SK-N-SH treated with all-trans-retinoic acid at 6 μM for 48 hours (cell line): ENCODE measurements at regions not wholly inside any gene's neighbourhood (a gene's known extent, or its start where the extent isn't known, plus 50 kb on each side); places are given as distances from the start of the nearest gene placed in this dataset.

ENCODE experiments used
- ATAC-seq: fragments of 200-7000 bp; cut with Tn5 transposase; 3 replicates; pipeline ENCODE4 v1.9.1; 2020; ENCODE audit warnings: mild to moderate bottlenecking, moderate library complexity
- BACH2 ChIP-seq: fragments of 250-450 bp; sonication (Bioruptor Pico); IDR thresholded peaks from 2 replicates; pipeline ENCODE4 v1.9.0; 2021; ENCODE audit warnings: mild to moderate bottlenecking, borderline replicate concordance
- CSDC2 ChIP-seq: fragments of 250-450 bp; sonication (Bioruptor Pico); IDR thresholded peaks from 2 replicates; pipeline ENCODE4 v1.5.0; 2020; ENCODE audit warnings: mild to moderate bottlenecking, moderate library complexity
- ESRRG ChIP-seq: fragments of 250-450 bp; sonication (Bioruptor Pico); IDR thresholded peaks from 2 replicates; pipeline ENCODE4 v1.6.1; 2021; ENCODE audit warnings: mild to moderate bottlenecking
- GLIS3 ChIP-seq: fragments of 250-450 bp; sonication (Bioruptor Pico); IDR thresholded peaks from 2 replicates; pipeline ENCODE4 v1.5.0; 2020; ENCODE audit warnings: mild to moderate bottlenecking, moderate library complexity
- ISL1 ChIP-seq: fragments of 250-450 bp; sonication (Bioruptor Pico); IDR thresholded peaks from 2 replicates; pipeline ENCODE4 v2.1.2; 2022; ENCODE audit warnings: mild to moderate bottlenecking, moderate library complexity
- OSR1 ChIP-seq: fragments of 250-450 bp; sonication (Bioruptor Pico); IDR thresholded peaks from 2 replicates; pipeline ENCODE4 v1.8.0; 2022; ENCODE audit warnings: moderate library complexity, mild to moderate bottlenecking, inconsistent platforms
- PPARA ChIP-seq: fragments of 250-450 bp; sonication (Bioruptor Pico); IDR thresholded peaks from 2 replicates; pipeline ENCODE4 v1.5.0; 2020; ENCODE audit warnings: mild to moderate bottlenecking, borderline replicate concordance
- RARB ChIP-seq: fragments of 250-450 bp; sonication (Bioruptor Pico); IDR thresholded peaks from 2 replicates; pipeline ENCODE4 v1.8.0; 2021; ENCODE audit warnings: mild to moderate bottlenecking, moderate library complexity
- SNAI2 ChIP-seq: fragments of 250-450 bp; sonication (Bioruptor Pico); IDR thresholded peaks from 2 replicates; pipeline ENCODE4 v1.5.0; 2020; ENCODE audit warnings: mild to moderate bottlenecking, moderate library complexity
- TCF4 ChIP-seq: fragments of 250-450 bp; sonication (Bioruptor Pico); IDR thresholded peaks from 2 replicates; pipeline ENCODE4 v1.8.0; 2021; ENCODE audit warnings: mild to moderate bottlenecking, moderate library complexity, borderline replicate concordance
- TOX ChIP-seq: fragments of 250-450 bp; sonication (Bioruptor Pico); IDR thresholded peaks from 2 replicates; pipeline ENCODE4 v1.8.0; 2021; ENCODE audit warnings: mild to moderate bottlenecking, moderate library complexity, borderline replicate concordance
- ZC3H10 ChIP-seq: fragments of 250-450 bp; sonication (Bioruptor Pico); IDR thresholded peaks from 2 replicates; pipeline ENCODE4 v1.5.1; 2021; ENCODE audit warnings: mild to moderate bottlenecking, moderate library complexity
- ZFP3 ChIP-seq: fragments of 250-450 bp; sonication (Bioruptor Pico); IDR thresholded peaks from 2 replicates; pipeline ENCODE4 v1.5.0; 2020; ENCODE audit warnings: mild to moderate bottlenecking, moderate library complexity
- ZNF565 ChIP-seq: fragments of 450-650 bp; formaldehyde crosslinking; conservative IDR thresholded peaks from 2 replicates; pipeline ENCODE4 v1.5.0; 2020; ENCODE audit warnings: low read depth, mild to moderate bottlenecking, moderate library complexity
- ZNF70 ChIP-seq: fragments of 450-650 bp; formaldehyde crosslinking; IDR thresholded peaks from 2 replicates; pipeline ENCODE4 v1.5.0; 2020; ENCODE audit warnings: mild to moderate bottlenecking, moderate library complexity
- ZNF8 ChIP-seq: fragments of 450-650 bp; formaldehyde crosslinking; IDR thresholded peaks from 2 replicates; pipeline ENCODE4 v1.5.0; 2020; ENCODE audit warnings: mild to moderate bottlenecking, moderate library complexity
- TF ChIP-seq, protein P1 (sequence below): fragments of 250-450 bp; sonication (Bioruptor Pico); IDR thresholded peaks from 2 replicates; pipeline ENCODE4 v1.5.1; 2021; ENCODE audit warnings: mild to moderate bottlenecking, moderate library complexity
- TF ChIP-seq, protein P2 (sequence below): fragments of 250-450 bp; sonication (Bioruptor Pico); IDR thresholded peaks from 2 replicates; pipeline ENCODE4 v1.5.1; 2020; ENCODE audit warnings: low read depth, mild to moderate bottlenecking, moderate library complexity
- TF ChIP-seq, protein P3 (sequence below): fragments of 250-450 bp; sonication (Bioruptor Pico); IDR thresholded peaks from 2 replicates; pipeline ENCODE4 v1.8.0; 2020; ENCODE audit warnings: mild to moderate bottlenecking, moderate library complexity, borderline replicate concordance
- TF ChIP-seq, protein P4 (sequence below): fragments of 250-450 bp; sonication (Bioruptor Pico); IDR thresholded peaks from 2 replicates; pipeline ENCODE4 v1.8.0; 2021; ENCODE audit warnings: low read depth, mild to moderate bottlenecking, moderate library complexity, borderline replicate concordance
- TF ChIP-seq, protein P5 (sequence below): fragments of 250-450 bp; sonication (Bioruptor Pico); IDR thresholded peaks from 2 replicates; pipeline ENCODE4 v1.5.0; 2020; ENCODE audit warnings: mild to moderate bottlenecking, moderate library complexity

DNA sequence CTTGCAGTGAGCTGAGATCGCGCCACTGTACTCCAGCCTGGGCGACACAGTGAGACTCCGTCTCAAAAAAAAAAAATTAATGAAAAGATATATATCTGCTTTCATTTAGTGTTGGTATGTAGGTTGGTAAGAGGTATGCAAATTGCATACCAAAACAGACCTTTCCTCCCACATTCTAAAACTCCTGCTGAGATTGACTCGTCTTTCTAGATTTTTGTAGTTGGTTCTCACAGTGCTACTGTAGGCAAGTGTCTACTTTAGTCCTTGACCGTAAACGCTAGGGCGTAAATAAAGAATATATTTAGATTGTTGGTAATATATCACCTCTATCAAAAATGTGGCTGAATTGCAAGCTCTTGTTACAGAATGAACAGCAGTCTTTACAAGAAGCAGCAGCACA is 445.9 kb downstream of the CHSY3 start:
- TF ChIP-seq ISL1 (CRISPR knock-in tag) (no peak), GLIS3 (CRISPR knock-in tag) (no peak), ZFP3 (no peak)
- no peak for ATAC-seq

DNA sequence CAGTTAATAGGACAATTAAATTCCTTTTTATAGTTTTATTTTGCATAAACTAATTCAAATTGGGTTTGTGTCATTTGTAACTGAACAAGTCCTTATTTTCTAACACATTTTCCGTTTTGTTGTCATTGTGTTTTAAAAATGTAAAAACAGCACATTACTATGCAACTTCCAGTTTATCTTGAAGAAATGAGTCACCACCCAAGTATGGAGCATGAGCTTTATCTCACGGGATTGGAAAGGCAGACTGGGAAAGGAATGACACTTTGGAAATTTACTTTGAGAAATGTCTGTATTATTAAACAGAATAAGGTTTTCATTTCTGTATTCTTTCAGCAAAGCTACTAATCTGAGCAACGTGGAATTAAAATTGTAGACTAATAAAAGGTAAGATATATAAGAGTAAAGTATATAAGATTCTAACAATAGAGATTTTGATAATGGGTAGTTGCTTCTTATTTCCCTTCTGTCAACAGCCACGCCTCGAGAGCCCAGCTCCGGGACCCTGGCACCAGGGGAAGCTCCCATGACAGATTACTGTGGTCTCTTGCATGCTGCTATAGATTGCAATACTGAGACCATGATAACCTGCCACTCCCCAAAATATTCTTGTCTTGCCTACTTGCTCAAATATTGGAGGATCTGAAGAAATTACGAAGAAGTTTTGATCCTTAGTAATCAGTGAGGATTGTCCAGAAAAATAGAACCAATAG is 433.1 kb downstream of the CHSY3 start:
- no peak for ATAC-seq
- TF ChIP-seq RARB (CRISPR knock-in tag) = no peak

DNA sequence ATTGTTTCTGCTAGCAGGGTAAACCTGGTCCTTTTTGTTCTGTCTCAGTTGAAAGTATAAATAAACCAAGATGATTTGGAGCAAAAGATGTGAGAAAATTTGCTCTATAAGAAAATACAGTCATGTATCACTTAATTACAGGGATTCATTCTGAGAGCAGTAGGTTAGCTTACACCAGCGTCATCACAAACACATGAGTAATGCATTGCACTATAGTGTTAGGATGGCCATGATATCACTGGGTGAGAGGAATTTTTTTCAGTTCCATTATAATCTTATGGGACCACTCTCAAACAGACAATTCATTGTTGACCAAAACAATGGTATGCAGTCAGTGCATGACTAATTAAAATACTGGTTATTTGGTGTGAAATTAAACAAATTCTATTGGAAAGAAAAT is 430.9 kb downstream of the CHSY3 start:
- ATAC-seq = no peak
- TF ChIP-seq, protein P1, sequence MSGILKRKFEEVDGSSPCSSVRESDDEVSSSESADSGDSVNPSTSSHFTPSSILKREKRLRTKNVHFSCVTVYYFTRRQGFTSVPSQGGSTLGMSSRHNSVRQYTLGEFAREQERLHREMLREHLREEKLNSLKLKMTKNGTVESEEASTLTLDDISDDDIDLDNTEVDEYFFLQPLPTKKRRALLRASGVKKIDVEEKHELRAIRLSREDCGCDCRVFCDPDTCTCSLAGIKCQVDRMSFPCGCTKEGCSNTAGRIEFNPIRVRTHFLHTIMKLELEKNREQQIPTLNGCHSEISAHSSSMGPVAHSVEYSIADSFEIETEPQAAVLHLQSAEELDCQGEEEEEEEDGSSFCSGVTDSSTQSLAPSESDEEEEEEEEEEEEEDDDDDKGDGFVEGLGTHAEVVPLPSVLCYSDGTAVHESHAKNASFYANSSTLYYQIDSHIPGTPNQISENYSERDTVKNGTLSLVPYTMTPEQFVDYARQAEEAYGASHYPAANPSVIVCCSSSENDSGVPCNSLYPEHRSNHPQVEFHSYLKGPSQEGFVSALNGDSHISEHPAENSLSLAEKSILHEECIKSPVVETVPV (CRISPR knock-in tag) = no peak
- no peak for TF ChIP-seq OSR1
- no peak for TF ChIP-seq TCF4 (CRISPR knock-in tag)
- TF ChIP-seq PPARA (CRISPR knock-in tag) = no peak
- no peak for TF ChIP-seq ISL1 (CRISPR knock-in tag)
- TF ChIP-seq CSDC2 = no peak
- TF ChIP-seq, protein P2, sequence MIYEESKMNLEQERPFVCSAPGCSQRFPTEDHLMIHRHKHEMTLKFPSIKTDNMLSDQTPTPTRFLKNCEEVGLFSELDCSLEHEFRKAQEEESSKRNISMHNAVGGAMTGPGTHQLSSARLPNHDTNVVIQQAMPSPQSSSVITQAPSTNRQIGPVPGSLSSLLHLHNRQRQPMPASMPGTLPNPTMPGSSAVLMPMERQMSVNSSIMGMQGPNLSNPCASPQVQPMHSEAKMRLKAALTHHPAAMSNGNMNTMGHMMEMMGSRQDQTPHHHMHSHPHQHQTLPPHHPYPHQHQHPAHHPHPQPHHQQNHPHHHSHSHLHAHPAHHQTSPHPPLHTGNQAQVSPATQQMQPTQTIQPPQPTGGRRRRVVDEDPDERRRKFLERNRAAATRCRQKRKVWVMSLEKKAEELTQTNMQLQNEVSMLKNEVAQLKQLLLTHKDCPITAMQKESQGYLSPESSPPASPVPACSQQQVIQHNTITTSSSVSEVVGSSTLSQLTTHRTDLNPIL (CRISPR knock-in tag) = no peak

DNA sequence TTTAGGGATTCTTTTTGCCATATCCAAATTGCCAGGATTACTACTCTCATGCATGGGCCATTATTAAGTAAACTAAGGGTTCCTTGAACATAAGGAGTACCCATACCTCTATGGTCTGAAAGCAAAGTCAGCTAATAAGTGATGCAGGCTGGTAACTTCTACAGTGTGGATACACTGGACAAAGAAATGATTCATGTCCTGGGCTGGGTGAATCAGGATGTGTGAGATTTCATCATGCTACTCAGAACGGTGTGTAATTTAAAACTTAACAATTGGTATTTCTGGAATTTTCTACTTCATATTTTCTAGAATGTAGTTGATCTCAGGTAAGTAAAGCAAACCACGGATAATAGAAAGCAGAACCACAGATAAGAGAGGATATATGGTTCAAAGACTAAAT is 428.8 kb downstream of the CHSY3 start:
- TF ChIP-seq, protein P2 (CRISPR knock-in tag) = no peak
- TF ChIP-seq PPARA (CRISPR knock-in tag) = no peak
- TF ChIP-seq, protein P3, sequence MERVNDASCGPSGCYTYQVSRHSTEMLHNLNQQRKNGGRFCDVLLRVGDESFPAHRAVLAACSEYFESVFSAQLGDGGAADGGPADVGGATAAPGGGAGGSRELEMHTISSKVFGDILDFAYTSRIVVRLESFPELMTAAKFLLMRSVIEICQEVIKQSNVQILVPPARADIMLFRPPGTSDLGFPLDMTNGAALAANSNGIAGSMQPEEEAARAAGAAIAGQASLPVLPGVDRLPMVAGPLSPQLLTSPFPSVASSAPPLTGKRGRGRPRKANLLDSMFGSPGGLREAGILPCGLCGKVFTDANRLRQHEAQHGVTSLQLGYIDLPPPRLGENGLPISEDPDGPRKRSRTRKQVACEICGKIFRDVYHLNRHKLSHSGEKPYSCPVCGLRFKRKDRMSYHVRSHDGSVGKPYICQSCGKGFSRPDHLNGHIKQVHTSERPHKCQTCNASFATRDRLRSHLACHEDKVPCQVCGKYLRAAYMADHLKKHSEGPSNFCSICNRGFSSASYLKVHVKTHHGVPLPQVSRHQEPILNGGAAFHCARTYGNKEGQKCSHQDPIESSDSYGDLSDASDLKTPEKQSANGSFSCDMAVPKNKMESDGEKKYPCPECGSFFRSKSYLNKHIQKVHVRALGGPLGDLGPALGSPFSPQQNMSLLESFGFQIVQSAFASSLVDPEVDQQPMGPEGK (CRISPR knock-in tag) = no peak
- TF ChIP-seq CSDC2 = no peak
- TF ChIP-seq TOX (CRISPR knock-in tag) = no peak
- no peak for TF ChIP-seq ISL1 (CRISPR knock-in tag)
- no peak for TF ChIP-seq GLIS3 (CRISPR knock-in tag)
- no peak for TF ChIP-seq OSR1
- TF ChIP-seq, protein P4, sequence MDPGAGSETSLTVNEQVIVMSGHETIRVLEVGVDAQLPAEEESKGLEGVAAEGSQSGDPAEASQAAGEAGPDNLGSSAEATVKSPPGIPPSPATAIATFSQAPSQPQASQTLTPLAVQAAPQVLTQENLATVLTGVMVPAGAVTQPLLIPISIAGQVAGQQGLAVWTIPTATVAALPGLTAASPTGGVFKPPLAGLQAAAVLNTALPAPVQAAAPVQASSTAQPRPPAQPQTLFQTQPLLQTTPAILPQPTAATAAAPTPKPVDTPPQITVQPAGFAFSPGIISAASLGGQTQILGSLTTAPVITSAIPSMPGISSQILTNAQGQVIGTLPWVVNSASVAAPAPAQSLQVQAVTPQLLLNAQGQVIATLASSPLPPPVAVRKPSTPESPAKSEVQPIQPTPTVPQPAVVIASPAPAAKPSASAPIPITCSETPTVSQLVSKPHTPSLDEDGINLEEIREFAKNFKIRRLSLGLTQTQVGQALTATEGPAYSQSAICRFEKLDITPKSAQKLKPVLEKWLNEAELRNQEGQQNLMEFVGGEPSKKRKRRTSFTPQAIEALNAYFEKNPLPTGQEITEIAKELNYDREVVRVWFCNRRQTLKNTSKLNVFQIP (CRISPR knock-in tag) = no peak
- TF ChIP-seq ESRRG (CRISPR knock-in tag) = no peak
- no peak for TF ChIP-seq ZNF8 (CRISPR knock-in tag)
- TF ChIP-seq, protein P5, sequence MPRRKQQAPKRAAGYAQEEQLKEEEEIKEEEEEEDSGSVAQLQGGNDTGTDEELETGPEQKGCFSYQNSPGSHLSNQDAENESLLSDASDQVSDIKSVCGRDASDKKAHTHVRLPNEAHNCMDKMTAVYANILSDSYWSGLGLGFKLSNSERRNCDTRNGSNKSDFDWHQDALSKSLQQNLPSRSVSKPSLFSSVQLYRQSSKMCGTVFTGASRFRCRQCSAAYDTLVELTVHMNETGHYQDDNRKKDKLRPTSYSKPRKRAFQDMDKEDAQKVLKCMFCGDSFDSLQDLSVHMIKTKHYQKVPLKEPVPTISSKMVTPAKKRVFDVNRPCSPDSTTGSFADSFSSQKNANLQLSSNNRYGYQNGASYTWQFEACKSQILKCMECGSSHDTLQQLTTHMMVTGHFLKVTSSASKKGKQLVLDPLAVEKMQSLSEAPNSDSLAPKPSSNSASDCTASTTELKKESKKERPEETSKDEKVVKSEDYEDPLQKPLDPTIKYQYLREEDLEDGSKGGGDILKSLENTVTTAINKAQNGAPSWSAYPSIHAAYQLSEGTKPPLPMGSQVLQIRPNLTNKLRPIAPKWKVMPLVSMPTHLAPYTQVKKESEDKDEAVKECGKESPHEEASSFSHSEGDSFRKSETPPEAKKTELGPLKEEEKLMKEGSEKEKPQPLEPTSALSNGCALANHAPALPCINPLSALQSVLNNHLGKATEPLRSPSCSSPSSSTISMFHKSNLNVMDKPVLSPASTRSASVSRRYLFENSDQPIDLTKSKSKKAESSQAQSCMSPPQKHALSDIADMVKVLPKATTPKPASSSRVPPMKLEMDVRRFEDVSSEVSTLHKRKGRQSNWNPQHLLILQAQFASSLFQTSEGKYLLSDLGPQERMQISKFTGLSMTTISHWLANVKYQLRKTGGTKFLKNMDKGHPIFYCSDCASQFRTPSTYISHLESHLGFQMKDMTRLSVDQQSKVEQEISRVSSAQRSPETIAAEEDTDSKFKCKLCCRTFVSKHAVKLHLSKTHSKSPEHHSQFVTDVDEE (CRISPR knock-in tag) = no peak
- no peak for TF ChIP-seq ZFP3
- TF ChIP-seq BACH2 (CRISPR knock-in tag) = no peak
- TF ChIP-seq ZC3H10 (CRISPR knock-in tag) = no peak
- no peak for TF ChIP-seq ZNF70
- no peak for TF ChIP-seq RARB (CRISPR knock-in tag)
- no peak for TF ChIP-seq SNAI2 (CRISPR knock-in tag)
- TF ChIP-seq ZNF565 (CRISPR knock-in tag) = no peak
- TF ChIP-seq, protein P1 (CRISPR knock-in tag) = no peak
- ATAC-seq = no peak
